Stomach (tissue), 8 donors: ENCODE measurements at regions not wholly inside any gene's neighbourhood (a gene's known extent, or its start where the extent isn't known, plus 50 kb on each side); places are given as distances from the start of the nearest gene placed in this dataset.

Source experiments
- DNase-seq, 2 donors: peaks; one replicate each; pipeline versions ENCODE4 v3.0.0 to v3.0.0-alpha.2; 2013 to 2019
- H3K27ac ChIP-seq, 5 donors: fragments of 200-600 bp in 4 of 5; sonication (generic) in 4 of 5; one replicate each; pipeline ENCODE4 v1.5.1; 2013 to 2019; ENCODE audit warnings: mild to moderate bottlenecking in 1 of 5, moderate library complexity in 1 of 5
- H3K27me3 ChIP-seq, 3 donors: fragments of 200-600 bp; sonication (generic); one replicate each; pipeline ENCODE4 v1.5.1; 2017 to 2019; ENCODE audit warnings: mixed run types in 1 of 3
- H3K36me3 ChIP-seq, 4 donors: fragments of 200-600 bp; sonication (generic); 1 replicate in 3 of 4; 2 replicates in 1 of 4; pipeline ENCODE4 v1.5.1; 2016 to 2019
- H3K4me1 ChIP-seq, 4 donors: fragments of 200-600 bp; sonication (generic); one replicate each; pipeline ENCODE4 v1.5.1; 2016 to 2019
- H3K4me3 ChIP-seq, 4 donors: fragments of 200-600 bp; sonication (generic) in 3 of 4; one replicate each; pipeline ENCODE4 v1.5.1; 2016 to 2019; ENCODE audit warnings: mild to moderate bottlenecking in 1 of 4
- H3K9me3 ChIP-seq, 4 donors: fragments of 200-600 bp; sonication (generic); one replicate each; pipeline ENCODE4 v1.5.1; 2016 to 2019
- EP300 ChIP-seq: sonication (generic); formaldehyde crosslinking; IDR thresholded peaks from one replicate; pipeline ENCODE4 v1.6.1; 2017; ENCODE audit warnings: antibody characterized with exemption
- POLR2A ChIP-seq, 4 donors: fragments of 450-650 bp; IDR thresholded peaks; one replicate each; pipeline ENCODE4 v1.6.1; 2016; ENCODE audit warnings: antibody characterized with exemption in 4 of 4, control low read depth in 2 of 4, mild to moderate bottlenecking in 1 of 4, moderate library complexity in 1 of 4
- POLR2AphosphoS5 ChIP-seq, 3 donors: sonication (generic); formaldehyde crosslinking; IDR thresholded peaks; one replicate each; pipeline ENCODE4 v1.6.1; 2016; ENCODE audit warnings: antibody characterized with exemption in 3 of 3
- WGBS, 5 donors: extraction: QIAGEN DNeasy Blood & Tissue Kit in 3 of 5; methylation state at CpG; one replicate each; pipeline versions ENCODE4 v1.1.5 to v1.1.7; 2013 to 2018; 5-methylcytosine and 5-hydroxymethylcytosine counted together
- intact Hi-C: fragments of 100-400 bp; cut with DNase I; formaldehyde crosslinking; loops from one replicate; pipeline ENCODE4 v1.15.1; 2023; ENCODE audit warnings: low total_unique reads
- TF ChIP-seq, protein P1 (sequence below), 7 experiments: fragments of 450-650 bp in 4 of 7; fragments of 200-600 bp in 3 of 7; sonication (generic) in 3 of 7; IDR thresholded peaks; one replicate each; pipeline ENCODE4 v1.5.1; 2016 to 2019; ENCODE audit warnings: antibody characterized with exemption in 7 of 7, control low read depth in 2 of 7, mild to moderate bottlenecking in 1 of 7
- donor health status: healthy with polysubstance abuse.
- donor health status: Bipolar disorder and iron deficiency.
- donor health status: healthy.

DNA sequence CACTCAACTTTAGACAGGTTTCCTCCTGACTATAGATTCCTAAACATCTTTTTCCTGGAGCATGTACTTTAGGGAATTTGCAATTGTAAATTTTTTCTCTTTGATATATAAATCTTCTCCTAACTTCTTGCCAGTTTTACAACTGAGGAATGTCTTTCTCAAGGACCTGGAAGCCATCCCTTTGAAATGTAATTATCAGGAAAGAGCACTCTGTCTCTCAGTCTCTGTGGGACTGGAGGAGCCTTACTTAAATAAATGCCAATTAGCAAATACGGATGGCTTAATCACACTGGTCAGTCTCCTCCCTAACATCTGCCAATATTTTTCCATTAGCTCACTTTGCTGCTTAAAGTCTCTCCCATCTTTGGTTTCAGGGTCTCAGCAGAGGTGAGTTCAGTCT lies 344.3 kb upstream of the ARRDC3 start:
- Histone ChIP-seq H3K27me3 (no peaks in the 10 kb centered on the region), H3K36me3 (no peaks in the 10 kb centered on the region), H3K27ac (no peak overlapping the region), H3K4me3 (no peak overlapping the region), H3K4me1 (no peaks in the 10 kb centered on the region), H3K9me3 (no peaks in the 10 kb centered on the region)
- intact Hi-C loops = no loop called here
- 19 to 35% (median 26%) methylated on average over 1 of the region's 1 CpG for WGBS, 5 donors
- TF ChIP-seq, protein P1, sequence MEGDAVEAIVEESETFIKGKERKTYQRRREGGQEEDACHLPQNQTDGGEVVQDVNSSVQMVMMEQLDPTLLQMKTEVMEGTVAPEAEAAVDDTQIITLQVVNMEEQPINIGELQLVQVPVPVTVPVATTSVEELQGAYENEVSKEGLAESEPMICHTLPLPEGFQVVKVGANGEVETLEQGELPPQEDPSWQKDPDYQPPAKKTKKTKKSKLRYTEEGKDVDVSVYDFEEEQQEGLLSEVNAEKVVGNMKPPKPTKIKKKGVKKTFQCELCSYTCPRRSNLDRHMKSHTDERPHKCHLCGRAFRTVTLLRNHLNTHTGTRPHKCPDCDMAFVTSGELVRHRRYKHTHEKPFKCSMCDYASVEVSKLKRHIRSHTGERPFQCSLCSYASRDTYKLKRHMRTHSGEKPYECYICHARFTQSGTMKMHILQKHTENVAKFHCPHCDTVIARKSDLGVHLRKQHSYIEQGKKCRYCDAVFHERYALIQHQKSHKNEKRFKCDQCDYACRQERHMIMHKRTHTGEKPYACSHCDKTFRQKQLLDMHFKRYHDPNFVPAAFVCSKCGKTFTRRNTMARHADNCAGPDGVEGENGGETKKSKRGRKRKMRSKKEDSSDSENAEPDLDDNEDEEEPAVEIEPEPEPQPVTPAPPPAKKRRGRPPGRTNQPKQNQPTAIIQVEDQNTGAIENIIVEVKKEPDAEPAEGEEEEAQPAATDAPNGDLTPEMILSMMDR (IDR thresholded peaks at IDR 0.05) = no peak
- TF ChIP-seq POLR2A (IDR thresholded peaks at IDR 0.05) = no peak
- TF ChIP-seq POLR2AphosphoS5 (IDR thresholded peaks at IDR 0.05) = no peak
- DNase-seq = no peak

DNA sequence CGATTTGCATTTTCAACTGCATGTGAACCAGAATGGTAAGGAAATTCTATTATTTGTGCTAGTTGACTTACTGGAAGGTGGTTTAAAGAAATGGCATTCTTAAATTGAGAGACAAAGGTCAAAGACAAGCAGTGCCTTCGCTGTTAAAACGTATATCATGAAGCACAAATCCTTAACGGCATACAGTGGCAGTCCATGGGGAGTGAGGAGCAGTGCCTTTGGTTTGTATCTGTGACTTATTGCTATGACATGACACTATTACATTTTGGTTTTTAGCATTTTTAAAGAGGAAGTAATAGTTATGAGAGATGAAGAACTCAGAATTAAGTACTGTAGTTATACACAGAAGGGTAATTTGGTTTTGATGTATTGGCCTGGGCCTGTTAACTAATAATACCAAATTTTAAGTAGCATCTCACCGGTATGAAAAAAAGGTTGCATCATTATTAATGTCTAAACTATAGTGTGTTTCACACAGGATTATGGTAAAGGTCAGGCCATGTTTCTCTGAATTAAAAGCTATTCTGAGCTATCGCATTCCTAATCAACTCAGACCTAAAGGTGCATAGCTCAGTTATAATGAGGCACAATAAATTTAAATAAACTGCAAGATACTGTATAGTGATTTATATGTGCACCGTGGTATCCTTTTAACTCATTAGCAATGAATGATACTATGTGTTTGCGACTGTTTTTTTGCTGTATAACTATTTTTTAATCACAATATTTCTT lies 339.8 kb upstream of the ARRDC3 start:
- 77 to 83% (median 80%) methylated on average over 8 of the region's 8 CpGs for WGBS, 5 donors
- no peak for DNase-seq
- Histone ChIP-seq H3K36me3 (no peaks in the 10 kb centered on the region), H3K27me3 (no peaks in the 10 kb centered on the region), H3K9me3 (no peaks in the 10 kb centered on the region), H3K4me3 (no peak overlapping the region), H3K27ac (no peak overlapping the region), H3K4me1 (no peaks in the 10 kb centered on the region)
- intact Hi-C loops = no loop called here
- TF ChIP-seq POLR2A (IDR thresholded peaks at IDR 0.05) = no peak
- TF ChIP-seq POLR2AphosphoS5 (IDR thresholded peaks at IDR 0.05) = no peak

DNA sequence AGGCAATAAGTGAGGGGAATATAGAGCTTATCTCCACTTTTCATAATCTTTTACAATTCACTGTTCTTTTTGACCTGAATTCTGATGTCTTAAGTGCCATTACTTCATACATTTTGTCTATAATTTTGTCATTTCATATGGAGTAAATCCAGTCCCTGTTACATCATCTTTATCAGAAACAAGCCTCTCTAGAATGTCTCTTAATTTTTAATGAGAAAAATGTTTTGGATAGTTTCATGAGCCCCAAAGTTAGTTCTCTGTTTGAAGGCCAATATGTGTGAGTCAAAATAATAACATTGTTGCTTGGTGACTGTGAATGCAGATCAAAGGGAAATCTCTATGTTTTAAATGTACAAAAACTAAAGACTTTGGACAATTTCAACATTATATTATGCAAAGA lies 329.6 kb upstream of the ARRDC3 start:
- Histone ChIP-seq H3K4me3 (no peak overlapping the region), H3K9me3 (peaks cover 0 to 8% (median 2%) of the 10 kb centered on the region in 4 donors), H3K36me3 (no peaks in the 10 kb centered on the region), H3K27me3 (no peaks in the 10 kb centered on the region), H3K27ac (no peak overlapping the region), H3K4me1 (no peaks in the 10 kb centered on the region)
- DNase-seq = no peak
- no peak for TF ChIP-seq POLR2AphosphoS5 (IDR thresholded peaks at IDR 0.05)
- no peak for TF ChIP-seq EP300
- no peak for TF ChIP-seq POLR2A (IDR thresholded peaks at IDR 0.05)
- TF ChIP-seq, protein P1 (IDR thresholded peaks at IDR 0.05) = no peak
- intact Hi-C loops = no loop called here

DNA sequence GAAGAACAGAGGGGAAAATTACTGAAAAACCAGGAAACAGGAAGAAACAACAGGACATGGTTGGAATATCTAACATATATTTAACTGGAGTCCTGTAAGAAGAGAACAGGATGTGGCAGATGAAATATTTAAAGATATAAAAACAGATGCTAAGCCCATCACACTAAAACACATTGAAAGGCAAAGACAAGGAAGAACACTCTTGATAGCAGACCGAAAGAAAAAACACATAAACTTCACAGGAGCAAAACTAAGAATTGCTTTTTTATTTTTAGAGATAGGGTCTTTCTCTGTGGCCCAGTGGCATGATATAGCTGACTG lies 324.4 kb upstream of the ARRDC3 start:
- Histone ChIP-seq H3K27me3 (no peaks in the 10 kb centered on the region), H3K4me1 (no peaks in the 10 kb centered on the region), H3K4me3 (no peak overlapping the region), H3K36me3 (no peaks in the 10 kb centered on the region), H3K27ac (no peak overlapping the region), H3K9me3 (peaks cover 0 to 3% (median 0%) of the 10 kb centered on the region in 4 donors)
- DNase-seq = no peak
- TF ChIP-seq EP300 (no peak), POLR2A (IDR thresholded peaks at IDR 0.05) (no peak), POLR2AphosphoS5 (IDR thresholded peaks at IDR 0.05) (no peak)
- TF ChIP-seq, protein P1 (IDR thresholded peaks at IDR 0.05) = no peak
- intact Hi-C loops = no loop called here
- 63 to 86% (median 82%) methylated on average over 1 of the region's 1 CpG for WGBS, 5 donors

DNA sequence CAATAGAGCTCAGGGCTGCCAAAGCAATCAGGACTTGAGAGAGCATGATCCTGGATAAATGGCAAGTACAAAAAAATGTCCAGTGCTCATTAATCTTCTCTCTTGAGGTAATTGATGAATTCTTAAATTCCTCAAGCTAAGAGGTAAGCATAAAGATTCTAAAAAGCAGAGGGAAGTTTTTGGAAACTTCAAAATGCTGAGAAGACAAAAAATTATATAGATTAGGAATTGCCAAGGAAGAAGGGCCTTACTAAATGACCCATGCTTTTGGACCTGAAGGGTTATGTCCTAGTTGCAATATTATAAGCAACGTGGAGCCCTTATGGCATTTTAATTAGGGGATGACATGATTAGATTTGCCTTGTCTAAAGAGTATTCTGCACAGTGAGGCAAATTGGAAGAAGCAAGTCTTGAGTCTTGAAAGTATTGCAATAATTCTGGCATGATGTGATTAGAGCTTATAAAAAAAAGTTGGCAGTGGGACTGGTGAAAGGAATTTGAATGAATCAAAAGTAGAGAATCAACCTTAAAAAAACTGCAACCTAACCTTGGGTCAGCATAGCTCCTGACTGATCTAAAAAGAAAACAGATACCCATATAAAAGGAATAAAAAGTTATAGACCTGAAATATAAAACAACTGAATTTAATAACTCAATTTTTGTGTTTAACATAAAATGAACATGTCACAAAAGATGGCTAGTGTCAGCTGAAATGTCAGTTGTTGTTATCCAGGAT lies 323.8 kb upstream of the ARRDC3 start:
- no peaks in the 10 kb centered on the region for H3K4me1 ChIP-seq
- no peak for DNase-seq
- no peaks in the 10 kb centered on the region for H3K27me3 ChIP-seq
- intact Hi-C loops = no loop called here
- no peak overlapping the region for H3K4me3 ChIP-seq
- H3K27ac ChIP-seq = no peak overlapping the region
- 47 to 74% (median 61%) methylated on average over 1 of the region's 1 CpG for WGBS, 5 donors
- no peak for TF ChIP-seq EP300
- no peak for TF ChIP-seq POLR2A (IDR thresholded peaks at IDR 0.05)
- TF ChIP-seq, protein P1 (IDR thresholded peaks at IDR 0.05) = no peak
- H3K36me3 ChIP-seq = no peaks in the 10 kb centered on the region
- peaks cover 0 to 3% (median 0%) of the 10 kb centered on the region in 4 donors for H3K9me3 ChIP-seq
